Activated CD8-positive, alpha-beta T cell treated with anti-CD3 and anti-CD28 coated beads for 36 hours (primary cell): ENCODE measurements at regions not wholly inside any gene's neighbourhood (a gene's known extent, or its start where the extent isn't known, plus 50 kb on each side); places are given as distances from the start of the nearest gene placed in this dataset.

Experiments used
- ATAC-seq: fragments of 200-7000 bp; cut with Tn5 transposase; one replicate; pipeline ENCODE4 v1.10.0; 2021; ENCODE audit warnings: mild to moderate bottlenecking, moderate library complexity
- CTCF ChIA-PET: fragments of 350-600 bp; sonication (Branson Sonifier 250); formaldehyde crosslinking; loops from one replicate; lab custom pipeline; 2021; ENCODE audit warnings: antibody characterized with exemption; lab: Charles Lee
- POLR2A ChIA-PET: fragments of 350-600 bp; sonication (Branson Sonifier 250); formaldehyde crosslinking; loops from one replicate; lab custom pipeline; 2021; ENCODE audit warnings: antibody characterized with exemption; lab: Charles Lee
- DNase-seq: peaks from one replicate; pipeline ENCODE4 v3.0.0-alpha.2; 2020
- H3K27ac Mint-ChIP-seq: one replicate; pipeline ENCODE4 v1.8.0; 2021; ENCODE audit warnings: mild to moderate bottlenecking, mixed read lengths
- H3K27me3 Mint-ChIP-seq: one replicate; pipeline ENCODE4 v1.8.0; 2021; ENCODE audit warnings: mixed read lengths
- H3K36me3 Mint-ChIP-seq: one replicate; pipeline ENCODE4 v1.8.0; 2021; ENCODE audit warnings: low read depth, mixed read lengths
- H3K4me1 Mint-ChIP-seq: one replicate; pipeline ENCODE4 v1.8.0; 2021; ENCODE audit warnings: low read depth, mixed read lengths
- H3K4me3 Mint-ChIP-seq: one replicate; pipeline ENCODE4 v1.8.0; 2021; ENCODE audit warnings: mild to moderate bottlenecking, moderate library complexity, mixed read lengths
- H3K9me3 Mint-ChIP-seq: one replicate; pipeline ENCODE4 v1.8.0; 2021; ENCODE audit warnings: mixed read lengths
- intact Hi-C: fragments of 100-400 bp; cut with micrococcal nuclease; formaldehyde crosslinking; loops from one replicate; pipeline ENCODE4 v1.10.0; 2022
- TF ChIP-seq, protein P1 (sequence below): fragments of 200-600 bp; IDR thresholded peaks from one replicate; pipeline ENCODE4 v1.8.0; 2022; ENCODE audit warnings: antibody characterized with exemption, mild to moderate bottlenecking

- intact Hi-C loops = no loop called here
- Mint-ChIP-seq H3K36me3 (no peaks in the 10 kb centered on the region), H3K27me3 (peaks cover 1% of the 10 kb centered on the region), H3K4me1 (no peaks in the 10 kb centered on the region), H3K27ac (no peak overlapping the region), H3K9me3 (peaks cover 3% of the 10 kb centered on the region), H3K4me3 (no peak overlapping the region)
- ChIA-PET CTCF (no interaction called here), POLR2A (interaction anchor here (0.5 kb wide), 1 partner anchor 609 kb away, joined by 3 read pairs; no protein-coding TSS in a partner anchor)
- ATAC-seq (no peak), DNase-seq (no peak)
- TF ChIP-seq, protein P1, sequence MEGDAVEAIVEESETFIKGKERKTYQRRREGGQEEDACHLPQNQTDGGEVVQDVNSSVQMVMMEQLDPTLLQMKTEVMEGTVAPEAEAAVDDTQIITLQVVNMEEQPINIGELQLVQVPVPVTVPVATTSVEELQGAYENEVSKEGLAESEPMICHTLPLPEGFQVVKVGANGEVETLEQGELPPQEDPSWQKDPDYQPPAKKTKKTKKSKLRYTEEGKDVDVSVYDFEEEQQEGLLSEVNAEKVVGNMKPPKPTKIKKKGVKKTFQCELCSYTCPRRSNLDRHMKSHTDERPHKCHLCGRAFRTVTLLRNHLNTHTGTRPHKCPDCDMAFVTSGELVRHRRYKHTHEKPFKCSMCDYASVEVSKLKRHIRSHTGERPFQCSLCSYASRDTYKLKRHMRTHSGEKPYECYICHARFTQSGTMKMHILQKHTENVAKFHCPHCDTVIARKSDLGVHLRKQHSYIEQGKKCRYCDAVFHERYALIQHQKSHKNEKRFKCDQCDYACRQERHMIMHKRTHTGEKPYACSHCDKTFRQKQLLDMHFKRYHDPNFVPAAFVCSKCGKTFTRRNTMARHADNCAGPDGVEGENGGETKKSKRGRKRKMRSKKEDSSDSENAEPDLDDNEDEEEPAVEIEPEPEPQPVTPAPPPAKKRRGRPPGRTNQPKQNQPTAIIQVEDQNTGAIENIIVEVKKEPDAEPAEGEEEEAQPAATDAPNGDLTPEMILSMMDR = no peak
These were observed 237.1 kb upstream of the TLE4 start for GRCh38 chr9:79334711-79335110.

- H3K9me3 Mint-ChIP-seq = peaks cover 3% of the 10 kb centered on the region
- ChIA-PET CTCF (no interaction called here), POLR2A (no interaction called here)
- TF ChIP-seq, protein P1 = no peak
- H3K36me3 Mint-ChIP-seq = no peaks in the 10 kb centered on the region
- H3K27me3 Mint-ChIP-seq = peaks cover 1% of the 10 kb centered on the region
- ATAC-seq (no peak), DNase-seq (no peak)
- no peak overlapping the region for H3K4me3 Mint-ChIP-seq
- intact Hi-C loops = no loop called here
- no peak overlapping the region for H3K27ac Mint-ChIP-seq
- no peaks in the 10 kb centered on the region for H3K4me1 Mint-ChIP-seq
These were observed 235.8 kb upstream of the TLE4 start for GRCh38 chr9:79335987-79336386.

GRCh38 chr9:79341561-79341960 is 230.2 kb upstream of the TLE4 start:
- TF ChIP-seq, protein P1 = no peak
- ATAC-seq = no peak
- CTCF ChIA-PET = no interaction called here

GRCh38 chr9:79346350-79347020 is 225.3 kb upstream of the TLE4 start:
- TF ChIP-seq, protein P1 = no peak
- H3K4me3 Mint-ChIP-seq = no peak overlapping the region
- no peaks in the 10 kb centered on the region for H3K4me1 Mint-ChIP-seq
- intact Hi-C loops = no loop called here
- peaks cover 2% of the 10 kb centered on the region for H3K27me3 Mint-ChIP-seq
- ATAC-seq (no peak), DNase-seq (no peak)
- ChIA-PET CTCF (interaction anchor here (1.5 kb wide), 1 partner anchor 14 kb away, joined by 4 read pairs; no protein-coding TSS in a partner anchor), POLR2A (no interaction called here)
- H3K9me3 Mint-ChIP-seq = no peaks in the 10 kb centered on the region
- H3K27ac Mint-ChIP-seq = no peak overlapping the region
- H3K36me3 Mint-ChIP-seq = no peaks in the 10 kb centered on the region

More at GRCh38 chr9:79341561-79341960, 230.2 kb upstream of the TLE4 start:
- no peak for DNase-seq
- Mint-ChIP-seq H3K36me3 (no peaks in the 10 kb centered on the region), H3K27ac (no peak overlapping the region), H3K27me3 (peaks cover 1% of the 10 kb centered on the region), H3K9me3 (peaks cover 2% of the 10 kb centered on the region), H3K4me3 (no peak overlapping the region), H3K4me1 (no peaks in the 10 kb centered on the region)
- POLR2A ChIA-PET = interaction anchor here (0.9 kb wide), 1 partner anchor 82 kb away, joined by 4 read pairs; no protein-coding TSS in a partner anchor
- intact Hi-C loops = no loop called here

GRCh38 chr9:79352322-79352721 is 219.4 kb upstream of the TLE4 start:
- Mint-ChIP-seq H3K4me3 (no peak overlapping the region), H3K36me3 (no peaks in the 10 kb centered on the region), H3K4me1 (peaks cover 1% of the 10 kb centered on the region), H3K27me3 (peaks cover 4% of the 10 kb centered on the region), H3K27ac (no peak overlapping the region), H3K9me3 (no peaks in the 10 kb centered on the region)
- ATAC-seq = no peak
- intact Hi-C loops = no loop called here
- no peak for DNase-seq
- TF ChIP-seq, protein P1 = no peak
- CTCF ChIA-PET = no interaction called here
- POLR2A ChIA-PET = no interaction called here
